Upper lobe of left lung (tissue), 6 donors: ENCODE measurements at regions not wholly inside any gene's neighbourhood (a gene's known extent, or its start where the extent isn't known, plus 50 kb on each side); places are given as distances from the start of the nearest gene placed in this dataset.
A peak's percentile ranks its signal among the peaks of the same experiment; 100 is the strongest.

Experiments used
- ATAC-seq, 2 donors: fragments of 200-7000 bp; cut with Tn5 transposase; one replicate each; pipeline ENCODE4 v1.9.1; 2022; ENCODE audit warnings: mild to moderate bottlenecking in 2 of 2, moderate library complexity in 2 of 2; ENCODE audit not compliant: low FRiP score in 2 of 2
- DNase-seq, 2 donors: peaks; one replicate each; pipeline ENCODE4 v3.0.0-alpha.2; 2019 to 2020
- H3K27ac ChIP-seq, 4 donors: fragments of 200-600 bp; sonication (generic); one replicate each; pipeline ENCODE4 v1.5.1; 2016 to 2019
- H3K27me3 ChIP-seq, 4 donors: fragments of 200-600 bp; sonication (generic); one replicate each; pipeline ENCODE4 v1.5.1; 2017 to 2019
- H3K36me3 ChIP-seq, 4 donors: fragments of 200-600 bp; sonication (generic); one replicate each; pipeline ENCODE4 v1.5.1; 2016 to 2019
- H3K4me1 ChIP-seq, 4 donors: fragments of 200-600 bp; sonication (generic); one replicate each; pipeline ENCODE4 v1.5.1; 2018 to 2019
- H3K4me3 ChIP-seq, 4 donors: fragments of 200-600 bp; sonication (generic); one replicate each; pipeline ENCODE4 v1.5.1; 2017 to 2019; ENCODE audit warnings: mild to moderate bottlenecking in 2 of 4, moderate library complexity in 1 of 4
- H3K9me3 ChIP-seq, 4 donors: fragments of 200-600 bp; sonication (generic); one replicate each; pipeline ENCODE4 v1.5.1; 2018 to 2019
- EP300 ChIP-seq, 4 donors: sonication (generic); formaldehyde crosslinking; IDR thresholded peaks; one replicate each; pipeline ENCODE4 v1.5.1; 2017; ENCODE audit warnings: antibody characterized with exemption in 4 of 4, control low read depth in 2 of 4
- POLR2A ChIP-seq, 4 donors: fragments of 450-650 bp; IDR thresholded peaks; one replicate each; pipeline ENCODE4 v1.5.1; 2016 to 2017; ENCODE audit warnings: antibody characterized with exemption in 4 of 4, mild to moderate bottlenecking in 2 of 4
- POLR2AphosphoS5 ChIP-seq, 2 donors: sonication (generic); formaldehyde crosslinking; IDR thresholded peaks; one replicate each; pipeline ENCODE4 v1.5.1; 2017; ENCODE audit warnings: antibody characterized with exemption in 2 of 2
- WGBS, 2 donors: methylation state at CpG; one replicate each; pipeline ENCODE4 v1.1.5; 2017 to 2018; 5-methylcytosine and 5-hydroxymethylcytosine counted together
- TF ChIP-seq, protein P1 (sequence below), 6 experiments: fragments of 450-650 bp in 4 of 6; fragments of 200-600 bp in 2 of 6; sonication (generic) in 2 of 6; IDR thresholded peaks; one replicate each; pipeline ENCODE4 v1.5.1; 2016 to 2019; ENCODE audit warnings: antibody characterized with exemption in 6 of 6
- donor health status: DM: no; HTN: no; CAD: no; lungs with moderate emphysema.
- donor health status: DM: no; HTN: yes; CAD: no; lungs with severe emphysema.

- ATAC-seq, result no peak
- H3K9me3 ChIP-seq, result no peaks in the 10 kb centered on the region
- peak overlapping the region in 1 of 4 donors; percentile 42 for H3K27ac ChIP-seq
- 73 to 74% methylated on average over 9 to 10 of the region's 10 CpGs for WGBS, 2 donors
- H3K4me1 ChIP-seq, result peaks cover 0 to 6% (median 2%) of the 10 kb centered on the region in 4 donors
- DNase-seq, result no peak
- no peaks in the 10 kb centered on the region for H3K27me3 ChIP-seq
- no peaks in the 10 kb centered on the region for H3K36me3 ChIP-seq
- peak in 1 of 2 donors; percentile 48 for TF ChIP-seq POLR2AphosphoS5 (IDR thresholded peaks at IDR 0.05)
- TF ChIP-seq EP300 (IDR thresholded peaks at IDR 0.05), result no peak
- H3K4me3 ChIP-seq, result no peak overlapping the region
Observed at GRCh38 chr13:40315416-40316064, 350.9 kb downstream of the FOXO1 start.

DNA sequence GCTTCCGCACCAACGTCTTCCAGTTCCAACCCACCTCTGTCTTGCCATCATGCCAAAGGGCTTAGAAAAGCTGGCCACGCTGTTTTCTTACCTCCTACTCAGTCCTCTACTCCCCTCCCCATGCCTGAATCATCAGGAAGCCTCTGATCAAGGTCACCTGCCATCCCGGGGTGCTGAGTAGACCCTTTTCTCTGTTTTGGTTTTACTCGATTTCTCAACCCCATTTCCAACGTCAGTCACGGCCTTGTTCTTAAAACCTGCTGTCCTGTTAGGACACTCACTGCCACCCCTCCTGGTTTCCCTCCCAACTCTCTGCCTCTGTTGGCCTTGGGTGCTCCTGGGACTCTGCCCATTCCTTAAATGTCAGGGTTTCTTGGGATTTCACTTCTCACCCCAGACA lies 350.1 kb downstream of the FOXO1 start:
- TF ChIP-seq POLR2AphosphoS5 (IDR thresholded peaks at IDR 0.05) (no peak), EP300 (IDR thresholded peaks at IDR 0.05) (no peak), POLR2A (IDR thresholded peaks at IDR 0.05) (no peak)
- TF ChIP-seq, protein P1, sequence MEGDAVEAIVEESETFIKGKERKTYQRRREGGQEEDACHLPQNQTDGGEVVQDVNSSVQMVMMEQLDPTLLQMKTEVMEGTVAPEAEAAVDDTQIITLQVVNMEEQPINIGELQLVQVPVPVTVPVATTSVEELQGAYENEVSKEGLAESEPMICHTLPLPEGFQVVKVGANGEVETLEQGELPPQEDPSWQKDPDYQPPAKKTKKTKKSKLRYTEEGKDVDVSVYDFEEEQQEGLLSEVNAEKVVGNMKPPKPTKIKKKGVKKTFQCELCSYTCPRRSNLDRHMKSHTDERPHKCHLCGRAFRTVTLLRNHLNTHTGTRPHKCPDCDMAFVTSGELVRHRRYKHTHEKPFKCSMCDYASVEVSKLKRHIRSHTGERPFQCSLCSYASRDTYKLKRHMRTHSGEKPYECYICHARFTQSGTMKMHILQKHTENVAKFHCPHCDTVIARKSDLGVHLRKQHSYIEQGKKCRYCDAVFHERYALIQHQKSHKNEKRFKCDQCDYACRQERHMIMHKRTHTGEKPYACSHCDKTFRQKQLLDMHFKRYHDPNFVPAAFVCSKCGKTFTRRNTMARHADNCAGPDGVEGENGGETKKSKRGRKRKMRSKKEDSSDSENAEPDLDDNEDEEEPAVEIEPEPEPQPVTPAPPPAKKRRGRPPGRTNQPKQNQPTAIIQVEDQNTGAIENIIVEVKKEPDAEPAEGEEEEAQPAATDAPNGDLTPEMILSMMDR (IDR thresholded peaks at IDR 0.05), result no peak
- H3K27ac ChIP-seq, result no peak overlapping the region
- no peaks in the 10 kb centered on the region for H3K9me3 ChIP-seq
- DNase-seq, result no peak
- WGBS, 2 donors, result 89 to 92% methylated on average over 7 of the region's 7 CpGs
- no peak overlapping the region for H3K4me3 ChIP-seq
- no peaks in the 10 kb centered on the region for H3K36me3 ChIP-seq
- no peaks in the 10 kb centered on the region for H3K27me3 ChIP-seq
- no peak for ATAC-seq
- peaks cover 0 to 6% (median 2%) of the 10 kb centered on the region in 4 donors for H3K4me1 ChIP-seq

GRCh38 chr13:40317980-40318327 lies 348.5 kb downstream of the FOXO1 start:
- DNase-seq (no peak), ATAC-seq (no peak)
- Histone ChIP-seq H3K4me1 (peaks cover 0 to 5% (median 2%) of the 10 kb centered on the region in 4 donors), H3K36me3 (no peaks in the 10 kb centered on the region), H3K9me3 (peaks cover 0 to 2% (median 0%) of the 10 kb centered on the region in 4 donors), H3K27ac (no peak overlapping the region), H3K27me3 (no peaks in the 10 kb centered on the region), H3K4me3 (no peak overlapping the region)
- WGBS, 2 donors, result 67 to 68% methylated on average over 2 of the region's 2 CpGs
- no peak for TF ChIP-seq EP300 (IDR thresholded peaks at IDR 0.05)
- no peak for TF ChIP-seq POLR2A (IDR thresholded peaks at IDR 0.05)
- TF ChIP-seq POLR2AphosphoS5 (IDR thresholded peaks at IDR 0.05), result no peak
- TF ChIP-seq, protein P1 (IDR thresholded peaks at IDR 0.05), result no peak

GRCh38 chr13:40318366-40318765 lies 348.1 kb downstream of the FOXO1 start:
- no peaks in the 10 kb centered on the region for H3K27me3 ChIP-seq
- H3K9me3 ChIP-seq, result peaks cover 0 to 7% (median 0%) of the 10 kb centered on the region in 4 donors
- WGBS, 2 donors, result 35 to 40% methylated on average over 2 of the region's 2 CpGs
- ATAC-seq (no peak), DNase-seq (peak in 1 of 2 donors; percentile 49)
- no peaks in the 10 kb centered on the region for H3K36me3 ChIP-seq
- H3K27ac ChIP-seq, result no peak overlapping the region
- peaks cover 0 to under 1% (median under 1%) of the 10 kb centered on the region in 4 donors for H3K4me1 ChIP-seq
- TF ChIP-seq EP300 (IDR thresholded peaks at IDR 0.05) (no peak), POLR2A (IDR thresholded peaks at IDR 0.05) (no peak), POLR2AphosphoS5 (IDR thresholded peaks at IDR 0.05) (no peak)
- TF ChIP-seq, protein P1 (IDR thresholded peaks at IDR 0.05), result no peak
- no peak overlapping the region for H3K4me3 ChIP-seq

DNA sequence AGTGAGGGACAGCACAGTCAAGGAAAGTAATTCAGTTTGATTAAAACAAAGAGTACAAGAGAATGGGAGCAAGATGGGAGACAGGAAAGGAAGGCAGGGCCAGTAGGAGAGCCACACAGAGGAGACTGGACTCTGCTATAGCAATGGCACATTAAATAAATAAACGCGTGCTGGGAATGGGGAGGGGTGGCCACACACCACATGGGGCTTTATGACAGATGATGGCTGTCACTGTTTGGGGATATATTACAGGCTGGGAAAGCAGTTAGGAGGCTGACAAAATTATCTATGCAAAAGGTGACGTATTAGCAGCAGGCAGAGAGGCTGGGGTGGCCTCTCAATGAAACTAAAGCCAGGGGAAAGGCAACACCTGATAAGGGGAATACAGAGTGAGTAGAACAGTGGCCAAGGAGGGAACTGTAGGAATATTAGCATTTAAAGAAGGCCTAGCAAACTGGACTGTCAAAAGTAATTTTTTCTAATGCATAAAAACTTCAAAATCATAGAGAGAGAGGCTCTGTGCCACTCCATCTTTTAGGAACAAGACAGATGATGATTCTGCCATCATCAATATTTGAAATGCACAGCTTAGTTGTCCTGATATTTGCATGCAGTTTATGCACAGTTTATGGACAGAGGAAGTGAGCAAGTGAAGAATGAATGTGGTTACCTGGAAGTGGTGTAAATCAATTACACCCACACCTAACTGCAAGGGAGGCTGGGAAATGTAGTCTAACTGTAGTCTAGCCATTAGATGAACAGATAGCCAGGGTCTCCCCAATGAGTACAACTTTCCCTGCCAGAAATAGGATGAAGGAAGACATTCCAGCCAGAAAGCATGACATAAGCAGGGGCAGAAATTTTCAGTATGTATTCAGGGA lies 346.5 kb downstream of the FOXO1 start:
- DNase-seq, result no peak
- Histone ChIP-seq H3K27me3 (no peaks in the 10 kb centered on the region), H3K27ac (no peak overlapping the region), H3K36me3 (no peaks in the 10 kb centered on the region), H3K4me1 (no peaks in the 10 kb centered on the region), H3K4me3 (no peak overlapping the region), H3K9me3 (peaks cover 0 to 7% (median 0%) of the 10 kb centered on the region in 4 donors)
- TF ChIP-seq, protein P1 (IDR thresholded peaks at IDR 0.05), result no peak
- TF ChIP-seq POLR2A (IDR thresholded peaks at IDR 0.05) (no peak), EP300 (IDR thresholded peaks at IDR 0.05) (no peak), POLR2AphosphoS5 (IDR thresholded peaks at IDR 0.05) (no peak)
- 55 to 85% methylated on average over 3 of the region's 3 CpGs for WGBS, 2 donors
- no peak for ATAC-seq
